DOHH2 (cell line): ENCODE measurements at regions not wholly inside any gene's neighbourhood (a gene's known extent, or its start where the extent isn't known, plus 50 kb on each side); places are given as distances from the start of the nearest gene placed in this dataset.

Source experiments
- H3F3A ChIP-seq: fragments of 200-600 bp; sonication (generic), shearing (Covaris generic); 2 replicates; pipeline ENCODE4 v1.6.0; 2016; ENCODE audit warnings: antibody characterized with exemption, mild to moderate bottlenecking; ENCODE audit not compliant: control insufficient read depth, insufficient read depth
- H3K27ac ChIP-seq: fragments of 200-600 bp; sonication (generic); 2 replicates; pipeline ENCODE4 v1.5.1; 2014; ENCODE audit warnings: low read depth, mild to moderate bottlenecking, low read length, moderate library complexity
- H3K27me3 ChIP-seq: fragments of 200-600 bp; sonication (generic); 2 replicates; pipeline ENCODE4 v1.6.1; 2014; ENCODE audit warnings: mild to moderate bottlenecking, low read length, mixed read lengths; ENCODE audit not compliant: control insufficient read depth
- H3K36me3 ChIP-seq: fragments of 200-600 bp; sonication (generic); 2 replicates; pipeline ENCODE4 v1.6.1; 2014; ENCODE audit warnings: mild to moderate bottlenecking, low read length, moderate library complexity, mixed read lengths; ENCODE audit not compliant: control insufficient read depth
- H3K4me1 ChIP-seq: fragments of 200-600 bp; sonication (generic); 2 replicates; pipeline ENCODE4 v1.6.1; 2014; ENCODE audit warnings: mild to moderate bottlenecking, low read length, mixed read lengths; ENCODE audit not compliant: control insufficient read depth
- H3K4me2 ChIP-seq: fragments of 200-600 bp; sonication (generic); 2 replicates; pipeline ENCODE4 v1.6.0; 2014; ENCODE audit warnings: mild to moderate bottlenecking, low read length, moderate library complexity
- H3K4me3 ChIP-seq: fragments of 200-600 bp; sonication (generic); 2 replicates; pipeline ENCODE4 v1.5.1; 2014; ENCODE audit warnings: mild to moderate bottlenecking, low read length, mixed read lengths
- H3K79me2 ChIP-seq: fragments of 200-600 bp; sonication (generic); 2 replicates; pipeline ENCODE4 v1.6.1; 2014; ENCODE audit warnings: mild to moderate bottlenecking, low read length, mixed read lengths; ENCODE audit not compliant: control insufficient read depth
- H3K9me2 ChIP-seq: fragments of 200-600 bp; sonication (generic); replicated peaks from 2 replicates; pipeline ENCODE4 v1.6.1; 2014; ENCODE audit warnings: mild to moderate bottlenecking, low read length, mixed read lengths; ENCODE audit not compliant: control insufficient read depth
- H3K9me3 ChIP-seq: fragments of 200-600 bp; sonication (generic); 2 replicates; pipeline ENCODE4 v1.6.1; 2014; ENCODE audit warnings: antibody characterized with exemption, low read length, mixed read lengths; ENCODE audit not compliant: control insufficient read depth, insufficient read depth
- H4K20me1 ChIP-seq: fragments of 200-600 bp; sonication (generic); 2 replicates; pipeline ENCODE4 v1.6.0; 2014; ENCODE audit warnings: low read depth, mild to moderate bottlenecking, antibody characterized with exemption, low read length, moderate library complexity; ENCODE audit not compliant: control insufficient read depth, insufficient read depth
- CTCF ChIP-seq: fragments of 200-600 bp; sonication (generic); IDR thresholded peaks from one replicate; pipeline ENCODE4 v1.5.1; 2014; ENCODE audit warnings: antibody characterized with exemption, mild to moderate bottlenecking, low read depth, low read length; ENCODE audit not compliant: poor library complexity, severe bottlenecking
- EZH2phosphoT487 ChIP-seq: fragments of 200-600 bp; sonication (generic); IDR thresholded peaks from 2 replicates; pipeline ENCODE4 v1.6.1; 2017; ENCODE audit warnings: borderline replicate concordance, mild to moderate bottlenecking, antibody characterized with exemption, low read length, moderate library complexity, mixed read lengths

DNA sequence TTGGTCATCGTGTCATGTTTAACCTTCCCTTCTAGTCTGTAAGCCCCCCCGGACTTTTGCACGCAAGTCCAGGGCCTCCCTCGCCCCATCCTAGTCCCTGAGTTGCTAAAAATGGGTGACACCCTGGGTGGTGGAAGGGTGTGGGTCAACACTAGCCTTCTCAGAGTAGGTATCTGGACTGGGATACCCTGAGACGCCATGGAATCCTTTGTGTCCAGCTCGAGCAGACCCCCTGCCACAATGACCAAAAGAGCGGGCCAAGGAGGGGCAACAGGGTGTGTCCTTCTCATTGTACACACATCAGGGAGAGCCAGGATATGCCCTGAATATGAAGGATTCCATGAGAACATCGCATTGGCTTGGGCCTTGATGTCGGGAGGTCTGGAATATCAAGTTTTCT is 67.5 kb upstream of the ATP12A start:
- Histone ChIP-seq H3K79me2 (no peaks in the 10 kb centered on the region), H3K9me2 (no peaks in the 10 kb centered on the region), H3K4me1 (peaks cover 37% of the 10 kb centered on the region), H3F3A (no peaks in the 10 kb centered on the region; the same call in 1 of the 2 replicates), H3K27ac (no peak overlapping the region), H3K27me3 (no peaks in the 10 kb centered on the region), H3K36me3 (no peaks in the 10 kb centered on the region), H3K9me3 (no peaks in the 10 kb centered on the region), H3K4me2 (no peak overlapping the region), H3K4me3 (no peak overlapping the region), H4K20me1 (no peaks in the 10 kb centered on the region)
- TF ChIP-seq EZH2phosphoT487: no peak
- no peak for TF ChIP-seq CTCF

GRCh38 chr13:24613128-24613527 is 67.1 kb upstream of the ATP12A start:
- TF ChIP-seq EZH2phosphoT487 (no peak), CTCF (no peak)
- no peak overlapping the region for H3K27ac ChIP-seq
- no peaks in the 10 kb centered on the region for H3K9me3 ChIP-seq
- no peaks in the 10 kb centered on the region for H3K27me3 ChIP-seq
- H4K20me1 ChIP-seq: no peaks in the 10 kb centered on the region
- H3K9me2 ChIP-seq: no peaks in the 10 kb centered on the region
- no peak overlapping the region for H3K4me3 ChIP-seq
- H3F3A ChIP-seq: no peaks in the 10 kb centered on the region; the same call in 1 of the 2 replicates
- no peaks in the 10 kb centered on the region for H3K36me3 ChIP-seq
- no peaks in the 10 kb centered on the region for H3K79me2 ChIP-seq
- peaks cover 41% of the 10 kb centered on the region for H3K4me1 ChIP-seq
- H3K4me2 ChIP-seq: no peak overlapping the region

DNA sequence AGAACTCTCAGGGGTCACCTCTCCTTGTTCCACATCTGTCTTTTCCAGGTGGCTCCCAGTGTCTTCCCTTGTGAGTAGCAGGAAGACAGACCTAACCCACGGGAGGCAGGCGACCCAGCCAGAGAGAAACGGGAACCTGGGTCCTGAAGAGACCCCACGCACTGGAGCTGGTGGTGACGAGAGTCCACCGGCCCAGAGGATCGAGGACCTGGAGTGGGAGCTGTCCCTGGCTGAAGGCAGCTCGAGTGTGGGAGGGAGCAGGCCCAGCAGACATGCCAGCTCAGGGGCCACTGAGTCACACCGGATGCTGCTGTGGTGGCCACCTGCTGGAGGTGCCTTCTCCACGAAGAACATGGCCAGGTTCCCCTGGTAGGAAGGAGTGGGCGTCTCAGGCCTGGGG is 66.5 kb upstream of the ATP12A start:
- H3K9me2 ChIP-seq: no peaks in the 10 kb centered on the region
- H3K4me3 ChIP-seq: no peak overlapping the region
- H3K9me3 ChIP-seq: no peaks in the 10 kb centered on the region
- H3K4me1 ChIP-seq: peaks cover 47% of the 10 kb centered on the region
- no peaks in the 10 kb centered on the region for H3K79me2 ChIP-seq
- H3K4me2 ChIP-seq: no peak overlapping the region
- TF ChIP-seq CTCF: no peak
- TF ChIP-seq EZH2phosphoT487: no peak
- H3K27me3 ChIP-seq: no peaks in the 10 kb centered on the region
- H4K20me1 ChIP-seq: no peaks in the 10 kb centered on the region
- no peaks in the 10 kb centered on the region for H3K36me3 ChIP-seq
- H3K27ac ChIP-seq: no peak overlapping the region
- peaks cover under 1% of the 10 kb centered on the region for H3F3A ChIP-seq
